Thyroid gland (tissue), 4 donors: ENCODE measurements at regions not wholly inside any gene's neighbourhood (a gene's known extent, or its start where the extent isn't known, plus 50 kb on each side); places are given as distances from the start of the nearest gene placed in this dataset.

Experiments used
- DNase-seq, 2 donors: peaks; one replicate each; pipeline ENCODE4 v3.0.0-alpha.2; 2019
- H3K27ac ChIP-seq, 3 donors: fragments of 200-600 bp; sonication (generic); 1 replicate in 2 of 3; 2 replicates in 1 of 3; pipeline ENCODE4 v1.5.1; 2016 to 2019; ENCODE audit warnings: mild to moderate bottlenecking in 1 of 3, moderate library complexity in 1 of 3
- H3K27me3 ChIP-seq: fragments of 200-600 bp; sonication (generic); one replicate; pipeline ENCODE4 v1.5.1; 2019
- H3K36me3 ChIP-seq, 2 donors: fragments of 200-600 bp; sonication (generic); one replicate each; pipeline ENCODE4 v1.5.1; 2016 to 2019
- H3K4me1 ChIP-seq, 2 donors: fragments of 200-600 bp; sonication (generic); one replicate each; pipeline ENCODE4 v1.5.1; 2017 to 2019
- H3K4me3 ChIP-seq, 3 donors: fragments of 200-600 bp; sonication (generic); replicated peaks in 1 of 3; 1 replicate in 2 of 3; 2 replicates in 1 of 3; pipeline ENCODE4 v1.5.1; 2016; ENCODE audit warnings: mild to moderate bottlenecking in 1 of 3
- H3K9me3 ChIP-seq: fragments of 200-600 bp; sonication (generic); one replicate; pipeline ENCODE4 v1.5.1; 2017
- CTCF ChIP-seq, 6 experiments: fragments of 200-600 bp in 3 of 6; fragments of 450-650 bp in 3 of 6; sonication (generic) in 3 of 6; IDR thresholded peaks; one replicate each; pipeline ENCODE4 v1.5.1; 2016 to 2019; ENCODE audit warnings: antibody characterized with exemption in 6 of 6, mild to moderate bottlenecking in 2 of 6, inconsistent platforms in 1 of 6, moderate library complexity in 1 of 6
- POLR2A ChIP-seq, 2 donors: fragments of 450-650 bp; IDR thresholded peaks; one replicate each; pipeline ENCODE4 v1.6.1; 2017; ENCODE audit warnings: antibody characterized with exemption in 2 of 2, mild to moderate bottlenecking in 2 of 2, moderate library complexity in 1 of 2
- WGBS, 2 donors: methylation state at CpG; one replicate each; pipeline ENCODE4 v1.1.5; 2017; 5-methylcytosine and 5-hydroxymethylcytosine counted together
- intact Hi-C: fragments of 100-400 bp; cut with DNase I; formaldehyde crosslinking; loops from one replicate; pipeline ENCODE4 v1.15.1; 2023

DNA sequence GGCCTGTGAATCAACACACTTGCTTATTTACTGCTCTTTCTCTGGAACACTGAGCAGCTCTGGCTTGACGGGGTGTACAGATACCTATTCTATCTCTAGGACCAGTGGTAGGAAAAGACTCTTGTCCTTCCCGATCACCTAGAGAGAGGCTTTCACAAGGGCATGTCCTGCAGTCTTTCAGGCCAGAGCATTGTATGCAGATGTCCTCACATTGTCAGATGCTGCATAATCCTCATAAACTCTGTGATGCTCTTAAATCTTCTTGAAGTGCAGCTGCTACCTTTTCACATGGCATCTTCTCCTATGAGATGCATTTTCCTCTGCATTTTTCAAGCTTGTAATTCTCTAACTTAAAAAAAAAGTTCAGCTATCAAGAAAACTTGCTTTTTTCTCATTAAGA, 369.4 kb downstream of the OLFM4 start:
- no peaks in the 10 kb centered on the region for H3K27me3 ChIP-seq
- H3K36me3 ChIP-seq = no peaks in the 10 kb centered on the region
- no peak overlapping the region for H3K4me3 ChIP-seq
- no peaks in the 10 kb centered on the region for H3K4me1 ChIP-seq
- TF ChIP-seq POLR2A (IDR thresholded peaks at IDR 0.05) (no peak), CTCF (IDR thresholded peaks at IDR 0.05) (no peak)
- 55 to 61% methylated on average over 2 of the region's 2 CpGs for WGBS, 2 donors
- no peaks in the 10 kb centered on the region for H3K9me3 ChIP-seq
- intact Hi-C loops = no loop called here
- no peak for DNase-seq
- H3K27ac ChIP-seq = no peak overlapping the region

- H3K27me3 ChIP-seq = no peaks in the 10 kb centered on the region
- TF ChIP-seq CTCF (IDR thresholded peaks at IDR 0.05) = no peak
- TF ChIP-seq POLR2A (IDR thresholded peaks at IDR 0.05) = no peak
- 79 to 88% methylated on average over 8 of the region's 8 CpGs for WGBS, 2 donors
- no peaks in the 10 kb centered on the region for H3K9me3 ChIP-seq
- H3K4me3 ChIP-seq = no peak overlapping the region
- H3K36me3 ChIP-seq = no peaks in the 10 kb centered on the region
- H3K27ac ChIP-seq = no peak overlapping the region
- H3K4me1 ChIP-seq = no peaks in the 10 kb centered on the region
- no peak for DNase-seq
- intact Hi-C loops = no loop called here
Measured at GRCh38 chr13:53405616-53406015, 377.0 kb downstream of the OLFM4 start.

DNA sequence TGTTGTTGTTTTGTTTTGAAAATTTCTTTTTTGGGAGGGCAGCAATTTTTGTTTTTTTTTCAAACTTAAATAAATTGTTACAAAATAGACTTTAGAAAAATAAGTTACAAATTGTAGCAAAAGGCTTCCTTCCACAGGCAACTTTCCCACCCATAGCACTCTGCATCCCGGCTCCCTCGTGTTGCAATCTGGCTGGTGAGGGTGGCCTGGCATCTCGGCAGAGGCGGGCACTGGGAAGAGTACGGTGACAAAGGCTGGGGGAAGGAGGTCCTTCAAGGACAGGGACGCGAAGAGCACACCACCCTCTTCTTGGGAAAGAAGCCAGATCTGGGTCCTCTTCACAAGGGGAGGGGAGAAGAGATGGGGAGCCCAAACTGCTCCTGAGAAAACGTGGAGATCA, 379.7 kb downstream of the OLFM4 start:
- Histone ChIP-seq H3K27ac (no peak overlapping the region), H3K4me3 (no peak overlapping the region), H3K9me3 (no peaks in the 10 kb centered on the region), H3K36me3 (no peaks in the 10 kb centered on the region), H3K4me1 (no peaks in the 10 kb centered on the region), H3K27me3 (no peaks in the 10 kb centered on the region)
- intact Hi-C loops = no loop called here
- WGBS, 2 donors = 89 to 92% methylated on average over 8 of the region's 8 CpGs
- DNase-seq = no peak
- no peak for TF ChIP-seq CTCF (IDR thresholded peaks at IDR 0.05)
- no peak for TF ChIP-seq POLR2A (IDR thresholded peaks at IDR 0.05)

DNA sequence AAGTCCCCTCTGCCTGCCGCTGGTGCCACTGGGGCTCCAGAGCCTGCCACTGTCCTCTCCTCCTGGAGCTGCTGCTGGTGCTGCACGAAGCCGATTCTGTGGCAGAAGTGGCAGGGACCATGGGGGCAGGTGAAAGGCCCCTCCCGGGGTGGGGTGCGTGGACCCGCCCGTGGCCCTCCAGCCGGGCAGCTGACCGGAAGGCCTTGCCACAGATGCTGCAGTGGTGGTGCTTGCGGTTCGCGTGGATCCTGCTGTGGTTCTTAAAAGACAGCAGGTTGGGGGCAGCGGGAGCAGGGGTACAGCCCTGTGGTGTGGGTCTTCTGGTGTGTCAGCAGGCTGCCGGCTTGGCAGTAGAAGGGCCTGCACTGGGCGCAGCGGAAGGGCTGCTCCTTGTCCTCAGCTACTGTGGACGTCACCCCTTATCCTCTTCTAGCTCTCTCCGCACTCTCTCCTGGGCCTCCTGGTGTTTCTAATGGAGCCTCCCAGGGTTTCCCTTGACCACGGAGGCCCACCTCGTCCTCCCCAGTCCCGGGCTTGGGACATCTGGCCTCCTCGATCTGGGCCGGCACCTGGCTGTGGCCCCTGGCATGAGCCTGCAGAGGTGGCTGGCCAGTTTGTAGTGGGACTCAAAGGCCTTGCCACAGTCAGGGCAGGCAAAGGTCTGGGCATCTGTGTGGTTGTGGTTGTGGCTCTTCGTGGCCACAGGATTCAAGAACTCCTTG, 380.4 kb downstream of the OLFM4 start:
- 93 to 94% methylated on average over 17 to 24 of the region's 24 CpGs for WGBS, 2 donors
- no peaks in the 10 kb centered on the region for H3K4me1 ChIP-seq
- no peaks in the 10 kb centered on the region for H3K27me3 ChIP-seq
- no peak for DNase-seq
- intact Hi-C loops = no loop called here
- no peak overlapping the region for H3K4me3 ChIP-seq
- no peaks in the 10 kb centered on the region for H3K36me3 ChIP-seq
- TF ChIP-seq CTCF (IDR thresholded peaks at IDR 0.05) = no peak
- no peaks in the 10 kb centered on the region for H3K9me3 ChIP-seq
- H3K27ac ChIP-seq = no peak overlapping the region

DNA sequence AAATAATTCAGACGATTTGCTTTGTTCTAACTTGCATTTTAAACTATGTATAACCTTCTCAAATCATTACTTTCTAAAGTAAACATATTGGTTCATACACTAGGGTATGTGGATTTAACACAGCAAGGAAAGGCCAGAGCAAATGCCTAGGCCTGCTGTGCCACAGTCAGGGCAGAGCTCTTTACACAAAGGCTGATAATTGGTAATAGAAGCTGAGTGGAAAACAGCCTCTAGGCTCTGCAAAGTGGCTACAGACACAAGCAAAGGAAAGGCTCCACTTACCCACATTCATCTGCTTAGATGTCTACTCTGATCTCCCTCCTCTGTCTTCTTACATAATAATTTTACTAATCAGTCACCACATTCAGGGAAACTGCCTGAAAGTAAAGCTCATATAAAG, 382.9 kb downstream of the OLFM4 start:
- Histone ChIP-seq H3K36me3 (no peaks in the 10 kb centered on the region), H3K27ac (no peak overlapping the region), H3K9me3 (no peaks in the 10 kb centered on the region), H3K27me3 (no peaks in the 10 kb centered on the region), H3K4me3 (no peak overlapping the region), H3K4me1 (no peaks in the 10 kb centered on the region)
- intact Hi-C loops = no loop called here
- no peak for TF ChIP-seq CTCF (IDR thresholded peaks at IDR 0.05)
- no peak for TF ChIP-seq POLR2A (IDR thresholded peaks at IDR 0.05)
- WGBS, 2 donors = 42 to 44% methylated on average over 1 of the region's 1 CpG
- no peak for DNase-seq
